PC-9 (cell line): ENCODE measurements at regions not wholly inside any gene's neighbourhood (a gene's known extent, or its start where the extent isn't known, plus 50 kb on each side); places are given as distances from the start of the nearest gene placed in this dataset.

ENCODE experiments used
- BruUV-seq: library from RNA; stranded (reverse); fragments of 400-500 nt; replicated peaks from 2 replicates; lab custom pipeline; 2021; lab: Mats Ljungman, UMichigan
- CTCF ChIA-PET: fragments of 300-600 bp; sonication (Branson Sonifier 250); formaldehyde crosslinking; loops from one replicate; lab custom pipeline; 2022; ENCODE audit warnings: antibody characterized with exemption; lab: Charles Lee
- POLR2A ChIA-PET: fragments of 300-600 bp; sonication (Branson Sonifier 250); formaldehyde crosslinking; loops from one replicate; lab custom pipeline; 2022; ENCODE audit warnings: antibody characterized with exemption; ENCODE audit not compliant: unreplicated experiment; lab: Charles Lee
- DNase-seq, 2 experiments: peaks; one replicate each; pipeline versions ENCODE4 v3.0.0 to v3.0.0-alpha.2; 2015 to 2022; ENCODE audit warnings: mixed read lengths in 1 of 2
- H2AFZ ChIP-seq: fragments of 200-600 bp; sonication (generic); 2 replicates; pipeline ENCODE4 v1.8.1; 2017; ENCODE audit warnings: antibody characterized with exemption
- H3F3A ChIP-seq: fragments of 200-600 bp; sonication (generic); 2 replicates; pipeline ENCODE4 v1.8.1; 2017; ENCODE audit warnings: antibody characterized with exemption, mild to moderate bottlenecking, low read depth; ENCODE audit not compliant: insufficient read depth
- H3K27ac ChIP-seq: fragments of 200-600 bp; sonication (generic); 2 replicates; pipeline ENCODE4 v1.6.1; 2016; ENCODE audit warnings: mixed run types
- H3K27me3 ChIP-seq: fragments of 200-600 bp; sonication (generic); 2 replicates; pipeline ENCODE4 v1.6.1; 2016; ENCODE audit warnings: low read depth, mixed run types; ENCODE audit not compliant: insufficient read depth
- H3K36me3 ChIP-seq: fragments of 200-600 bp; sonication (generic); 2 replicates; pipeline ENCODE4 v1.6.1; 2016; ENCODE audit warnings: low read depth, mixed run types
- H3K4me1 ChIP-seq: fragments of 200-600 bp; sonication (generic); replicated peaks from 2 replicates; pipeline ENCODE4 v1.6.1; 2016; ENCODE audit warnings: mixed run types; ENCODE audit not compliant: insufficient read depth
- H3K4me2 ChIP-seq: fragments of 200-600 bp; sonication (generic); 2 replicates; pipeline ENCODE4 v1.6.1; 2017; ENCODE audit warnings: mixed run types
- H3K4me3 ChIP-seq: fragments of 200-600 bp; sonication (generic); 2 replicates; pipeline ENCODE4 v1.6.1; 2016; ENCODE audit warnings: mixed run types
- H3K79me2 ChIP-seq: fragments of 200-600 bp; sonication (generic); 2 replicates; pipeline ENCODE4 v1.6.1; 2017; ENCODE audit warnings: low read depth, mixed run types
- H3K9me2 ChIP-seq: fragments of 200-600 bp; sonication (generic); 2 replicates; pipeline ENCODE4 v1.8.1; 2017; ENCODE audit warnings: mild to moderate bottlenecking; ENCODE audit not compliant: insufficient read depth
- H3K9me3 ChIP-seq: fragments of 200-600 bp; sonication (generic); 2 replicates; pipeline ENCODE4 v1.8.1; 2016; ENCODE audit warnings: low read depth; ENCODE audit not compliant: insufficient read depth
- H4K20me1 ChIP-seq: fragments of 200-600 bp; sonication (generic); 2 replicates; pipeline ENCODE4 v1.8.1; 2017; ENCODE audit not compliant: insufficient read depth
- CTCF ChIP-seq: fragments of 200-600 bp; sonication (generic); conservative IDR thresholded peaks from 2 replicates; pipeline ENCODE4 v1.6.1; 2017; ENCODE audit warnings: mixed run types, antibody characterized with exemption, mild to moderate bottlenecking, moderate library complexity
- EZH2 ChIP-seq: fragments of 200-600 bp; sonication (generic); IDR thresholded peaks from 2 replicates; pipeline ENCODE4 v1.8.0; 2017; ENCODE audit warnings: antibody characterized with exemption, low read depth
- intact Hi-C: fragments of 100-400 bp; cut with micrococcal nuclease; formaldehyde crosslinking; loops from one replicate; pipeline ENCODE4 v1.10.0; 2022; ENCODE audit not compliant: unreplicated experiment

- H3K4me1 ChIP-seq, result no peaks in the 10 kb centered on the region
- H4K20me1 ChIP-seq, result no peaks in the 10 kb centered on the region
- H3K27ac ChIP-seq, result no peak overlapping the region
- no peaks in the 10 kb centered on the region for H3K9me2 ChIP-seq
- ChIA-PET POLR2A (no interaction called here), CTCF (no interaction called here)
- H3K27me3 ChIP-seq, result no peaks in the 10 kb centered on the region
- H3K9me3 ChIP-seq, result no peaks in the 10 kb centered on the region
- intact Hi-C loops, result no loop called here
- no peak for DNase-seq
- no peak overlapping the region for H3K4me3 ChIP-seq
- BruUV-seq, result no TSS peak
- H3K79me2 ChIP-seq, result no peaks in the 10 kb centered on the region
- TF ChIP-seq CTCF, result no peak
- no peak for TF ChIP-seq EZH2
- no peaks in the 10 kb centered on the region for H3K36me3 ChIP-seq
- H3F3A ChIP-seq, result no peaks in the 10 kb centered on the region
- H3K4me2 ChIP-seq, result no peak overlapping the region
- no peak overlapping the region for H2AFZ ChIP-seq
Observed at GRCh38 chr17:14794961-14795360, 470.2 kb downstream of the PMP22 start.

GRCh38 chr17:14793237-14793636, 471.9 kb downstream of the PMP22 start:
- no peak for DNase-seq
- ChIA-PET CTCF (no interaction called here), POLR2A (no interaction called here)
- H3K27ac ChIP-seq, result no peak overlapping the region
- H2AFZ ChIP-seq, result no peak overlapping the region
- no peaks in the 10 kb centered on the region for H3K36me3 ChIP-seq
- no peaks in the 10 kb centered on the region for H4K20me1 ChIP-seq
- BruUV-seq, result no TSS peak
- H3K27me3 ChIP-seq, result no peaks in the 10 kb centered on the region
- H3K4me3 ChIP-seq, result no peak overlapping the region
- intact Hi-C loops, result no loop called here
- no peaks in the 10 kb centered on the region for H3F3A ChIP-seq
- H3K79me2 ChIP-seq, result no peaks in the 10 kb centered on the region
- H3K4me1 ChIP-seq, result no peaks in the 10 kb centered on the region
- H3K9me3 ChIP-seq, result no peaks in the 10 kb centered on the region
- H3K9me2 ChIP-seq, result no peaks in the 10 kb centered on the region
- TF ChIP-seq EZH2 (no peak), CTCF (no peak)
- H3K4me2 ChIP-seq, result no peak overlapping the region

- Histone ChIP-seq H3F3A (no peaks in the 10 kb centered on the region), H3K27ac (no peak overlapping the region), H4K20me1 (no peaks in the 10 kb centered on the region), H3K4me2 (no peak overlapping the region), H3K36me3 (no peaks in the 10 kb centered on the region), H3K27me3 (no peaks in the 10 kb centered on the region), H3K79me2 (no peaks in the 10 kb centered on the region), H3K9me3 (no peaks in the 10 kb centered on the region), H3K9me2 (no peaks in the 10 kb centered on the region), H3K4me1 (no peaks in the 10 kb centered on the region), H2AFZ (no peak overlapping the region), H3K4me3 (no peak overlapping the region)
- TF ChIP-seq CTCF (no peak), EZH2 (no peak)
- ChIA-PET POLR2A (no interaction called here), CTCF (no interaction called here)
- BruUV-seq, result no TSS peak
- intact Hi-C loops, result no loop called here
- DNase-seq, result no peak
Observed at GRCh38 chr17:14792746-14793145, 472.4 kb downstream of the PMP22 start.
